ENCODE measurements at regions not wholly inside any gene's neighbourhood (a gene's known extent, or its start where the extent isn't known, plus 50 kb on each side); places are given as distances from the start of the nearest gene placed in this dataset.

DNA sequence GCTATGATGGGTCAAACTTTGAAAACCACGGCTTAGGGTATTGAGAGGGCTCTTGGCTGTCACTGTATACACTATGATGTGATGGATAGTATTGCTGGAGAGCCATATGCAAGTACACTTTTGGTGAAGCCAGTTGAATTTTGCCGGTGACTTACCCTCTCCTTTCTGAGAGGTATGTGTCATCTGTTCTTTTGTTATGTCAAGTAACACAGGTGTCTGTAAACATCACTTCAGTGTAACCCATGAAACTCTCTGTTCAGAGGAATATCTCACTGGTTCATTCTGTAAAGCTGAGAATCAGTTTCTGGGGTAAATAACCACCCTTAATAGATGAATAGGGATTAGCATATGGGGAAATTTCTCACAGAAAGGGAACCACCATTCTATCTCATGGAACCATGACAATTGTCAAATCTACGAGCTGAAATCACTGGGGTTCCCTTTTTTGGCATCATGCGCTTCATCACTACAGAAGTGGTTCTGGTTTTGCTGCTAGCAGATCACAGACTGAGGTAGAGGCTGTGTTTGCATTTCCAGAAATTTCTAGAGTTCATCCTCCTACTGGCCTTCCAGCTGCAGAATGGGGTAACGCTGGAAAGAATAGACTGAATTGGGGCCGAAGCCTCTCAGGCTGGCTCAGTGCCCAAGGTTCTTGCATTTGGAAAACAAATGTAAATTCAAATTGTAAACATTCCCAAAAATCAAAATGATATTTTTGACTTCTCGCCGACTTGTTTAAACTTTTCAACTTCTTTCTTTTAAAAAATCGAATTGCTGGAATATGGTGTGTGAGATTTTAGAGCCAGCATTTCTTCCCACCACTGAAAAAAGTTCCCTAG, 83.3 kb upstream of the CREB5 start:
- TF ChIP-seq POLR2A (IDR thresholded peaks at IDR 0.05), result no peak
- TF ChIP-seq, protein P1, sequence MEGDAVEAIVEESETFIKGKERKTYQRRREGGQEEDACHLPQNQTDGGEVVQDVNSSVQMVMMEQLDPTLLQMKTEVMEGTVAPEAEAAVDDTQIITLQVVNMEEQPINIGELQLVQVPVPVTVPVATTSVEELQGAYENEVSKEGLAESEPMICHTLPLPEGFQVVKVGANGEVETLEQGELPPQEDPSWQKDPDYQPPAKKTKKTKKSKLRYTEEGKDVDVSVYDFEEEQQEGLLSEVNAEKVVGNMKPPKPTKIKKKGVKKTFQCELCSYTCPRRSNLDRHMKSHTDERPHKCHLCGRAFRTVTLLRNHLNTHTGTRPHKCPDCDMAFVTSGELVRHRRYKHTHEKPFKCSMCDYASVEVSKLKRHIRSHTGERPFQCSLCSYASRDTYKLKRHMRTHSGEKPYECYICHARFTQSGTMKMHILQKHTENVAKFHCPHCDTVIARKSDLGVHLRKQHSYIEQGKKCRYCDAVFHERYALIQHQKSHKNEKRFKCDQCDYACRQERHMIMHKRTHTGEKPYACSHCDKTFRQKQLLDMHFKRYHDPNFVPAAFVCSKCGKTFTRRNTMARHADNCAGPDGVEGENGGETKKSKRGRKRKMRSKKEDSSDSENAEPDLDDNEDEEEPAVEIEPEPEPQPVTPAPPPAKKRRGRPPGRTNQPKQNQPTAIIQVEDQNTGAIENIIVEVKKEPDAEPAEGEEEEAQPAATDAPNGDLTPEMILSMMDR (IDR thresholded peaks at IDR 0.05), result no peak
